Lung (tissue), 11 donors: ENCODE measurements at regions not wholly inside any gene's neighbourhood (a gene's known extent, or its start where the extent isn't known, plus 50 kb on each side); places are given as distances from the start of the nearest gene placed in this dataset.

Source experiments
- ATAC-seq: fragments of 200-7000 bp; cut with Tn5 transposase; one replicate; pipeline ENCODE4 v1.9.1; 2020; ENCODE audit warnings: moderate number of reproducible peaks; ENCODE audit not compliant: insufficient read depth, low FRiP score
- DNase-seq, 3 donors: peaks; one replicate each; pipeline ENCODE4 v3.0.0-alpha.2; 2013 to 2017
- H3K27ac ChIP-seq, 2 donors: one replicate each; pipeline ENCODE4 v1.5.1; 2013; ENCODE audit warnings: mild to moderate bottlenecking in 2 of 2, moderate library complexity in 2 of 2, control low read depth in 1 of 2, inconsistent platforms in 1 of 2, low read depth in 1 of 2, low read length in 1 of 2
- H3K27me3 ChIP-seq, 3 donors: one replicate each; pipeline ENCODE4 v1.5.1; 2013; ENCODE audit warnings: low read length in 2 of 3; ENCODE audit not compliant: control insufficient read depth in 3 of 3, insufficient read depth in 3 of 3
- H3K36me3 ChIP-seq, 4 donors: one replicate each; pipeline ENCODE4 v1.5.1; 2013; ENCODE audit warnings: low read length in 4 of 4, mild to moderate bottlenecking in 1 of 4, moderate library complexity in 1 of 4; ENCODE audit not compliant: control insufficient read depth in 4 of 4, insufficient read depth in 4 of 4
- H3K4me1 ChIP-seq, 5 donors: one replicate each; pipeline ENCODE4 v1.5.1; 2013; ENCODE audit warnings: low read length in 5 of 5, mild to moderate bottlenecking in 2 of 5, moderate library complexity in 1 of 5; ENCODE audit not compliant: control insufficient read depth in 5 of 5, insufficient read depth in 5 of 5
- H3K4me3 ChIP-seq: one replicate; pipeline ENCODE4 v1.5.1; 2013; ENCODE audit warnings: mild to moderate bottlenecking, control low read depth, moderate library complexity
- H3K9ac ChIP-seq, 2 donors: one replicate each; pipeline ENCODE4 v1.5.1; 2013; ENCODE audit warnings: low read length in 2 of 2, control low read depth in 1 of 2; ENCODE audit not compliant: insufficient read depth in 1 of 2
- H3K9me3 ChIP-seq, 4 donors: one replicate each; pipeline ENCODE4 v1.5.1; 2013; ENCODE audit warnings: low read length in 3 of 4, mild to moderate bottlenecking in 1 of 4, moderate library complexity in 1 of 4; ENCODE audit not compliant: control insufficient read depth in 4 of 4, insufficient read depth in 3 of 4
- CTCF ChIP-seq: IDR thresholded peaks from 2 replicates; pipeline ENCODE4 v1.5.1; 2012; ENCODE audit warnings: mild to moderate bottlenecking; ENCODE audit errors: control extremely low read depth, extremely low read depth
- WGBS, 2 donors: extraction: QIAGEN DNeasy Blood & Tissue Kit; methylation state at CpG; one replicate each; pipeline ENCODE4 v1.1.7; 2013; 5-methylcytosine and 5-hydroxymethylcytosine counted together
- donor health status: control.
- donor health status: control.
- donor health status: Bipolar disorder and iron deficiency.
- donor health status: healthy.
- donor health status: DM: yes; HTN: yes; CAD: no.

- Histone ChIP-seq H3K4me1 (no peaks in the 10 kb centered on the region), H3K9ac (no peak overlapping the region), H3K4me3 (no peak overlapping the region), H3K9me3 (peaks cover 0 to 2% (median 0%) of the 10 kb centered on the region in 4 donors), H3K36me3 (no peaks in the 10 kb centered on the region), H3K27ac (no peak overlapping the region), H3K27me3 (no peaks in the 10 kb centered on the region)
- TF ChIP-seq CTCF = no peak
- no peak for DNase-seq
- ATAC-seq = no peak
- WGBS, 2 donors = 45 to 57% methylated on average over 2 of the region's 2 CpGs
Observed at GRCh38 chr9:115775659-115776058, 377.9 kb upstream of the PAPPA start.

GRCh38 chr9:115777610-115778009 lies 376.0 kb upstream of the PAPPA start:
- Histone ChIP-seq H3K27ac (no peak overlapping the region), H3K36me3 (no peaks in the 10 kb centered on the region), H3K27me3 (no peaks in the 10 kb centered on the region), H3K9ac (no peak overlapping the region), H3K9me3 (peaks cover 0 to 2% (median 0%) of the 10 kb centered on the region in 4 donors), H3K4me3 (no peak overlapping the region), H3K4me1 (no peaks in the 10 kb centered on the region)
- WGBS, 2 donors = 70% methylated on average over 2 of the region's 2 CpGs
- no peak for TF ChIP-seq CTCF
- DNase-seq (peak; percentile 21 to 89 (median 76)), ATAC-seq (no peak)

DNA sequence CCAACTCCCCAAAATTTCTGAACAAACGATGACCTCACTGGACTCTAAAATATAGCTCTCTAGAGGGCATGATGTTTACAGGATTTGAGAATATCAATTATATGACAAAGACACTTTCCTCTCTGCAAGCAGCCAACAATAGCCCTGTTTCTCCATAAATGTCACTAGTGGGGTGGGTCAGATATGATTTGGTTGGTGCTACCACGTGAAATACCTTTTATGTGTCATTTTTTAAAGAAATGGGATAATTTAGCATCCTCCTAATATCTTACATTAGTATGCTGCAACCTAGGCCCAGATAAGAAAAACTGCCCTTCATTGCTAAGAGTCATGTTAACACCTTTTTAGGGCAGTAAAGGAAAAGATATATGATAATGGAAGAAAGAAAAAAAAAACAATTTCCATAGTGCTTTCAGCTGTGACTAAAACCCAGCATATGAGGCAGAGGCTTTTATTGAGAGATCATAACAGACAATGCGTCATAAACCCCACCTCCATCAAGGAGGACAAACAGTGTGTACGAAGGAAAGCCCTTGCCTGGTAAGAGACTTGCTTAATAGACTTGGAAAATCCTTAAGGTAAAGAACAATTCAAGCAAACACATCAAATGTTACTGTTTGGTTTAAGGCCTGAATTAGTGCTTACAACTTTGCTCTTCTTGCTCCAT lies 372.4 kb upstream of the PAPPA start:
- ATAC-seq = no peak
- 71 to 74% methylated on average over 4 of the region's 4 CpGs for WGBS, 2 donors

More for the DNA sequence above, 372.4 kb upstream of the PAPPA start:
- Histone ChIP-seq H3K36me3 (no peaks in the 10 kb centered on the region), H3K4me3 (no peak overlapping the region), H3K9ac (no peak overlapping the region), H3K9me3 (peaks cover 0 to 2% (median 0%) of the 10 kb centered on the region in 4 donors), H3K4me1 (no peaks in the 10 kb centered on the region), H3K27ac (no peak overlapping the region), H3K27me3 (no peaks in the 10 kb centered on the region)
- DNase-seq = no peak
- TF ChIP-seq CTCF = no peak
